PC-9 (cell line): ENCODE measurements at regions not wholly inside any gene's neighbourhood (a gene's known extent, or its start where the extent isn't known, plus 50 kb on each side); places are given as distances from the start of the nearest gene placed in this dataset.

Source experiments
- BruUV-seq: library from RNA; stranded (reverse); fragments of 400-500 nt; replicated peaks from 2 replicates; lab custom pipeline; 2021; lab: Mats Ljungman, UMichigan
- CTCF ChIA-PET: fragments of 300-600 bp; sonication (Branson Sonifier 250); formaldehyde crosslinking; loops from one replicate; lab custom pipeline; 2022; ENCODE audit warnings: antibody characterized with exemption; lab: Charles Lee
- POLR2A ChIA-PET: fragments of 300-600 bp; sonication (Branson Sonifier 250); formaldehyde crosslinking; loops from one replicate; lab custom pipeline; 2022; ENCODE audit warnings: antibody characterized with exemption; ENCODE audit not compliant: unreplicated experiment; lab: Charles Lee
- DNase-seq, 2 experiments: peaks; one replicate each; pipeline versions ENCODE4 v3.0.0 to v3.0.0-alpha.2; 2015 to 2022; ENCODE audit warnings: mixed read lengths in 1 of 2
- H2AFZ ChIP-seq: fragments of 200-600 bp; sonication (generic); 2 replicates; pipeline ENCODE4 v1.8.1; 2017; ENCODE audit warnings: antibody characterized with exemption
- H3F3A ChIP-seq: fragments of 200-600 bp; sonication (generic); 2 replicates; pipeline ENCODE4 v1.8.1; 2017; ENCODE audit warnings: antibody characterized with exemption, mild to moderate bottlenecking, low read depth; ENCODE audit not compliant: insufficient read depth
- H3K27ac ChIP-seq: fragments of 200-600 bp; sonication (generic); 2 replicates; pipeline ENCODE4 v1.6.1; 2016; ENCODE audit warnings: mixed run types
- H3K27me3 ChIP-seq: fragments of 200-600 bp; sonication (generic); 2 replicates; pipeline ENCODE4 v1.6.1; 2016; ENCODE audit warnings: low read depth, mixed run types; ENCODE audit not compliant: insufficient read depth
- H3K36me3 ChIP-seq: fragments of 200-600 bp; sonication (generic); 2 replicates; pipeline ENCODE4 v1.6.1; 2016; ENCODE audit warnings: low read depth, mixed run types
- H3K4me1 ChIP-seq: fragments of 200-600 bp; sonication (generic); replicated peaks from 2 replicates; pipeline ENCODE4 v1.6.1; 2016; ENCODE audit warnings: mixed run types; ENCODE audit not compliant: insufficient read depth
- H3K4me2 ChIP-seq: fragments of 200-600 bp; sonication (generic); 2 replicates; pipeline ENCODE4 v1.6.1; 2017; ENCODE audit warnings: mixed run types
- H3K4me3 ChIP-seq: fragments of 200-600 bp; sonication (generic); 2 replicates; pipeline ENCODE4 v1.6.1; 2016; ENCODE audit warnings: mixed run types
- H3K79me2 ChIP-seq: fragments of 200-600 bp; sonication (generic); 2 replicates; pipeline ENCODE4 v1.6.1; 2017; ENCODE audit warnings: low read depth, mixed run types
- H3K9me2 ChIP-seq: fragments of 200-600 bp; sonication (generic); 2 replicates; pipeline ENCODE4 v1.8.1; 2017; ENCODE audit warnings: mild to moderate bottlenecking; ENCODE audit not compliant: insufficient read depth
- H3K9me3 ChIP-seq: fragments of 200-600 bp; sonication (generic); 2 replicates; pipeline ENCODE4 v1.8.1; 2016; ENCODE audit warnings: low read depth; ENCODE audit not compliant: insufficient read depth
- H4K20me1 ChIP-seq: fragments of 200-600 bp; sonication (generic); 2 replicates; pipeline ENCODE4 v1.8.1; 2017; ENCODE audit not compliant: insufficient read depth
- EZH2 ChIP-seq: fragments of 200-600 bp; sonication (generic); IDR thresholded peaks from 2 replicates; pipeline ENCODE4 v1.8.0; 2017; ENCODE audit warnings: antibody characterized with exemption, low read depth
- intact Hi-C: fragments of 100-400 bp; cut with micrococcal nuclease; formaldehyde crosslinking; loops from one replicate; pipeline ENCODE4 v1.10.0; 2022; ENCODE audit not compliant: unreplicated experiment
- TF ChIP-seq, protein P1 (sequence below): fragments of 200-600 bp; sonication (generic); conservative IDR thresholded peaks from 2 replicates; pipeline ENCODE4 v1.6.1; 2017; ENCODE audit warnings: mixed run types, antibody characterized with exemption, mild to moderate bottlenecking, moderate library complexity

DNA sequence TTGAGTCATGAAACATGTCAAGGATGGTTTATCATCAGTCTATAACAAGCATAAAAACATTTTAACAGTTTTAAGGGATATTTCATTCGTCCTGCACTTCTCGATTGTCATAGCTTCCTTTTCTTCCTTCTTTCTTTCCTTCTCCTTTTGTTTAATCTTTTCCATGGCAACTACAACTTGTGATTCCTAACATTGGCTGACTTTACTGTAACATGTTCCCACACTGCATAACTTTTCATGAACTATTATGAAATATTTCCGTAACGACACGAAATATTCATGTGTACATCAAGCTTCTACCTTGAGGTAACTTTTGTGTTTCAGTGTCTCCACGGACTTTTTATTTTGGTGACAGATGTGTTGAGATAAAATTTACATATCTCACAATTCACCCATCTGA, 134.4 kb downstream of the ACTR3 start:
- H3F3A ChIP-seq, result peaks cover 7% of the 10 kb centered on the region; the same call in 1 of the 2 replicates
- peaks cover 12% of the 10 kb centered on the region; the same call in 1 of the 2 replicates for H3K9me3 ChIP-seq
- POLR2A ChIA-PET, result no interaction called here

DNA sequence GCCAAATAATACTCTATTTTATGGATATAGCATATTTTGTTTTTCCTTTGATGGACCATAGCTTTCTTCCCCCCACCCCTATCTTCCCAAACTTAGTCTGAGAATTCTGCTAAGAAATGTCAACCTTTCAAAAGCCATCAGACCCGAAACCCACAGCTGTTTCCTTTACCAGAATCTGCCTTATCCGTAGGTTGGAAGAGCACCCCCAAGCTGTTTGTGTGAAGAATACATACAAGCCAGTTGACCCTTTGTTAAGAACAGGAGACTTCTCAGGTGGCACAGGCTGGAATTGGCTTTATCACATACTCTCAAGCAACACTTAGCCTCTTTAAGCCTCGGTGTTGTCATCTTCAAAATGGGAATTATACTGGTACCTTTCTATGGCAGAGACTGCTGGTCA, 135.1 kb downstream of the ACTR3 start:
- DNase-seq, result no peak
- POLR2A ChIA-PET, result no interaction called here
- Histone ChIP-seq H3K9me3 (peaks cover 7% of the 10 kb centered on the region; the same call in 1 of the 2 replicates), H3K9me2 (no peaks in the 10 kb centered on the region), H3K27me3 (no peaks in the 10 kb centered on the region), H3K4me2 (no peak overlapping the region), H4K20me1 (no peaks in the 10 kb centered on the region), H3K4me3 (no peak overlapping the region), H3K79me2 (no peaks in the 10 kb centered on the region), H3K36me3 (no peaks in the 10 kb centered on the region), H2AFZ (no peak overlapping the region), H3F3A (peaks cover 7% of the 10 kb centered on the region; the same call in 1 of the 2 replicates), H3K27ac (no peak overlapping the region), H3K4me1 (peaks cover 11% of the 10 kb centered on the region)
- no TSS peak for BruUV-seq
- intact Hi-C loops, result no loop called here
- CTCF ChIA-PET, result no interaction called here
- TF ChIP-seq EZH2, result no peak
- TF ChIP-seq, protein P1, sequence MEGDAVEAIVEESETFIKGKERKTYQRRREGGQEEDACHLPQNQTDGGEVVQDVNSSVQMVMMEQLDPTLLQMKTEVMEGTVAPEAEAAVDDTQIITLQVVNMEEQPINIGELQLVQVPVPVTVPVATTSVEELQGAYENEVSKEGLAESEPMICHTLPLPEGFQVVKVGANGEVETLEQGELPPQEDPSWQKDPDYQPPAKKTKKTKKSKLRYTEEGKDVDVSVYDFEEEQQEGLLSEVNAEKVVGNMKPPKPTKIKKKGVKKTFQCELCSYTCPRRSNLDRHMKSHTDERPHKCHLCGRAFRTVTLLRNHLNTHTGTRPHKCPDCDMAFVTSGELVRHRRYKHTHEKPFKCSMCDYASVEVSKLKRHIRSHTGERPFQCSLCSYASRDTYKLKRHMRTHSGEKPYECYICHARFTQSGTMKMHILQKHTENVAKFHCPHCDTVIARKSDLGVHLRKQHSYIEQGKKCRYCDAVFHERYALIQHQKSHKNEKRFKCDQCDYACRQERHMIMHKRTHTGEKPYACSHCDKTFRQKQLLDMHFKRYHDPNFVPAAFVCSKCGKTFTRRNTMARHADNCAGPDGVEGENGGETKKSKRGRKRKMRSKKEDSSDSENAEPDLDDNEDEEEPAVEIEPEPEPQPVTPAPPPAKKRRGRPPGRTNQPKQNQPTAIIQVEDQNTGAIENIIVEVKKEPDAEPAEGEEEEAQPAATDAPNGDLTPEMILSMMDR, result no peak

More for the DNA sequence above, 134.4 kb downstream of the ACTR3 start:
- no peak for DNase-seq
- H2AFZ ChIP-seq, result no peak overlapping the region
- no TSS peak for BruUV-seq
- CTCF ChIA-PET, result no interaction called here
- peaks cover 11% of the 10 kb centered on the region for H3K4me1 ChIP-seq
- H3K4me2 ChIP-seq, result no peak overlapping the region
- no peak overlapping the region for H3K4me3 ChIP-seq
- H4K20me1 ChIP-seq, result no peaks in the 10 kb centered on the region
- TF ChIP-seq, protein P1, result no peak
- TF ChIP-seq EZH2, result no peak
- no peaks in the 10 kb centered on the region for H3K9me2 ChIP-seq
- H3K27me3 ChIP-seq, result no peaks in the 10 kb centered on the region
- no peaks in the 10 kb centered on the region for H3K36me3 ChIP-seq
- intact Hi-C loops, result no loop called here
- no peaks in the 10 kb centered on the region for H3K79me2 ChIP-seq
- no peak overlapping the region for H3K27ac ChIP-seq

DNA sequence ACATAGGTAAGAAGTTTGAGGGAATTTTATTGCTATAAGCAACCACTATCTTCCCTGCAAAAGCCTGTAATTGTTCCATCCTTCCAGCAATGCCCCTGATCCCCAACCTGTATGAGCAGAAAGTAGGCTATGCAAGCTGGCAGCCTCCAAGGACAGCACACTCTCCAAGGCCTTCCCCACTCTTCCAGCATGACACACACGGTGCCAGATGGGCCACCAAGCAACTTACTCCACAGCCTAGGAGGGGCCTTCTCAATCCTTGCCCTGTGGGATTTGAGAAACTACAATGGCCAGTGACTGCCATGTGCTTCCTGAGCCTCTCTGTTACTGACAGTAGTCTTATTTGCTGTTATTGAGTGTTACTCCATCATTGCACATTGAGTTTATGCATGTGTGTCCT, 137.5 kb downstream of the ACTR3 start:
- peaks cover 5% of the 10 kb centered on the region; the same call in 1 of the 2 replicates for H3F3A ChIP-seq
- H3K79me2 ChIP-seq, result no peaks in the 10 kb centered on the region
- H3K27ac ChIP-seq, result no peak overlapping the region
- no peak overlapping the region for H3K4me3 ChIP-seq
- no peaks in the 10 kb centered on the region for H3K9me3 ChIP-seq
- no peak overlapping the region for H3K4me2 ChIP-seq
- TF ChIP-seq, protein P1, result no peak
- TF ChIP-seq EZH2, result no peak
- no peak for DNase-seq
- POLR2A ChIA-PET, result no interaction called here
- no peaks in the 10 kb centered on the region for H3K36me3 ChIP-seq
- no TSS peak for BruUV-seq
- no peaks in the 10 kb centered on the region for H3K27me3 ChIP-seq
- peaks cover 5% of the 10 kb centered on the region for H3K4me1 ChIP-seq
- H3K9me2 ChIP-seq, result no peaks in the 10 kb centered on the region
- CTCF ChIA-PET, result no interaction called here
- H4K20me1 ChIP-seq, result no peaks in the 10 kb centered on the region
- intact Hi-C loops, result no loop called here
- H2AFZ ChIP-seq, result no peak overlapping the region
